ENCODE measurements at regions not wholly inside any gene's neighbourhood (a gene's known extent, or its start where the extent isn't known, plus 50 kb on each side); places are given as distances from the start of the nearest gene placed in this dataset.

- intact Hi-C loops (cut with DNase I) = no loop called here
- Histone ChIP-seq H3K9me3 (no peaks in the 10 kb centered on the region), H3K27ac (no peak overlapping the region), H3K36me3 (replicated peaks in 1 of 2; ENCODE audit: insufficient read depth in 1 of 2, low read depth in 2 of 2) (no peaks in the 10 kb centered on the region), H3K4me3 (no peak overlapping the region), H3K4me1 (no peaks in the 10 kb centered on the region), H3K27me3 (no peaks in the 10 kb centered on the region)
- no peak for ATAC-seq
- WGBS, 2 donors = 27 to 35% methylated on average over 2 of the region's 2 CpGs
- no peak for TF ChIP-seq POLR2A (IDR thresholded peaks at IDR 0.05)
- TF ChIP-seq CTCF (IDR thresholded peaks at IDR 0.05) = no peak
- DNase-seq = no peak
These were observed 284.2 kb downstream of the MTERF1 start for GRCh38 chr7:91596287-91596686.

GRCh38 chr7:91598791-91599190 is 281.7 kb downstream of the MTERF1 start:
- Histone ChIP-seq H3K36me3 (replicated peaks in 1 of 2; ENCODE audit: insufficient read depth in 1 of 2, low read depth in 2 of 2) (no peaks in the 10 kb centered on the region), H3K27me3 (no peaks in the 10 kb centered on the region)
- intact Hi-C loops (cut with DNase I) = no loop called here

GRCh38 chr7:91600112-91600511 is 280.4 kb downstream of the MTERF1 start:
- no peaks in the 10 kb centered on the region for H3K27me3 ChIP-seq
- DNase-seq = no peak
- no peaks in the 10 kb centered on the region for H3K36me3 ChIP-seq (replicated peaks in 1 of 2; ENCODE audit: insufficient read depth in 1 of 2, low read depth in 2 of 2)
- intact Hi-C loops (cut with DNase I) = no loop called here
- no peaks in the 10 kb centered on the region for H3K9me3 ChIP-seq
- no peak for ATAC-seq
- no peak for TF ChIP-seq CTCF (IDR thresholded peaks at IDR 0.05)
- no peak for TF ChIP-seq POLR2A (IDR thresholded peaks at IDR 0.05)
- H3K4me1 ChIP-seq = no peaks in the 10 kb centered on the region
- H3K27ac ChIP-seq = no peak overlapping the region
- no peak overlapping the region for H3K4me3 ChIP-seq

More at GRCh38 chr7:91598791-91599190, 281.7 kb downstream of the MTERF1 start:
- no peak overlapping the region for H3K27ac ChIP-seq
- no peak for ATAC-seq
- TF ChIP-seq CTCF (IDR thresholded peaks at IDR 0.05) (no peak), POLR2A (IDR thresholded peaks at IDR 0.05) (no peak)
- no peaks in the 10 kb centered on the region for H3K4me1 ChIP-seq
- WGBS, 2 donors = 45 to 46% methylated on average over 1 of the region's 1 CpG
- H3K9me3 ChIP-seq = no peaks in the 10 kb centered on the region
- H3K4me3 ChIP-seq = no peak overlapping the region
- DNase-seq = no peak

GRCh38 chr7:91603707-91604106 is 276.8 kb downstream of the MTERF1 start:
- Histone ChIP-seq H3K4me1 (no peaks in the 10 kb centered on the region), H3K4me3 (no peak overlapping the region), H3K27me3 (no peaks in the 10 kb centered on the region), H3K36me3 (replicated peaks in 1 of 2; ENCODE audit: insufficient read depth in 1 of 2, low read depth in 2 of 2) (no peaks in the 10 kb centered on the region), H3K9me3 (no peaks in the 10 kb centered on the region), H3K27ac (no peak overlapping the region)
- ATAC-seq (no peak), DNase-seq (no peak)
- TF ChIP-seq CTCF (IDR thresholded peaks at IDR 0.05) (no peak), POLR2A (IDR thresholded peaks at IDR 0.05) (no peak)
- intact Hi-C loops (cut with DNase I) = no loop called here
- WGBS, 2 donors = 68 to 85% methylated on average over 3 of the region's 3 CpGs

- no peak overlapping the region for H3K27ac ChIP-seq
- intact Hi-C loops (cut with DNase I) = no loop called here
- DNase-seq (no peak), ATAC-seq (no peak)
- no peaks in the 10 kb centered on the region for H3K36me3 ChIP-seq (replicated peaks in 1 of 2; ENCODE audit: insufficient read depth in 1 of 2, low read depth in 2 of 2)
- TF ChIP-seq CTCF (IDR thresholded peaks at IDR 0.05) = no peak
- no peak for TF ChIP-seq POLR2A (IDR thresholded peaks at IDR 0.05)
- no peaks in the 10 kb centered on the region for H3K27me3 ChIP-seq
- no peak overlapping the region for H3K4me3 ChIP-seq
- no peaks in the 10 kb centered on the region for H3K9me3 ChIP-seq
- H3K4me1 ChIP-seq = no peaks in the 10 kb centered on the region
- 77 to 78% methylated on average over 2 of the region's 2 CpGs for WGBS, 2 donors
These were observed 271.9 kb downstream of the MTERF1 start for GRCh38 chr7:91608606-91609005.
